ENCODE measurements at regions not wholly inside any gene's neighbourhood (a gene's known extent, or its start where the extent isn't known, plus 50 kb on each side); places are given as distances from the start of the nearest gene placed in this dataset.

DNA sequence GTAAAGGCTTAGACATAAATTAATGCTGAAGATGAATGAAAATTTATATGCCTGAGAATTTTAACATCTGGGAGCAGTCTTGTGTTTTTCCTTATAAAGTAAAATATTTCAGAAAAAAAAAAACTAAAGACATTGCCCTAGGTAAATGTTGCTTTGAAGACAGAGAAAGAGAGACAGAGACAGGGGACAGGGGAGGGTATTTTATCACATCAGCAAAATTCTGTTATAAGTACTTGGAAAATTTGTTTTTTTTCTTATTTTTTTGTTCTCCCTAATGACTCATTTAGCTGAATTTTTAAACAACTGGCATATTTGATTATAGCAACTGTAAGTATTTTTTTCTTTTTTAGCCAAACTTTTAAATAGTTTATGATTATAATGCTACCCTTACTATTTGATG, 1540.6 kb upstream of the GBE1 start:
- no peak for DNase-seq (ENCODE audit: low read depth in 2 of 2)

- DNase-seq (ENCODE audit: low read depth in 2 of 2) = no peak
Observed at GRCh38 chr3:83317605-83318004, 1556.2 kb upstream of the GBE1 start.

GRCh38 chr3:83320726-83321125, 1559.3 kb upstream of the GBE1 start:
- no peak for DNase-seq (ENCODE audit: low read depth in 2 of 2)

GRCh38 chr3:83321457-83321856, 1560.0 kb upstream of the GBE1 start:
- no peak for DNase-seq (ENCODE audit: low read depth in 2 of 2)

DNA sequence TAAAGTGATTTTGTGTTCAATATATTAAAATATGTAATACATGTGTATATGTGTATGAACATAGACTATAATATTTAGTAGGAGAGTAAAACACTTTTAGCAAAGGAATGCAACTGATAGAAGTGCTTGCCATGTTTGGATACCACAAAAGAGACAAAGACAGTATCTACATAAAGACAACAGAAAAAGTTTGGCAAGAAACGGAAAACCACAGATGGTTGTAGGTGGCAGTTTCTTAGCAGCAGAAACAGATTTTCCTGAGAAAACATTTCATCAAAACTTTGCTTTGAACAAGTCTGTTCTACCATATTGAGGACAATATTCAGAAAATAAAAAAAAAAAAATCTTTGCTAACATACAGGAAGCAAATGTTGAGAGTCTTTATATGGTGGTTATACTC, 1560.4 kb upstream of the GBE1 start:
- DNase-seq (ENCODE audit: low read depth in 2 of 2) = no peak

DNA sequence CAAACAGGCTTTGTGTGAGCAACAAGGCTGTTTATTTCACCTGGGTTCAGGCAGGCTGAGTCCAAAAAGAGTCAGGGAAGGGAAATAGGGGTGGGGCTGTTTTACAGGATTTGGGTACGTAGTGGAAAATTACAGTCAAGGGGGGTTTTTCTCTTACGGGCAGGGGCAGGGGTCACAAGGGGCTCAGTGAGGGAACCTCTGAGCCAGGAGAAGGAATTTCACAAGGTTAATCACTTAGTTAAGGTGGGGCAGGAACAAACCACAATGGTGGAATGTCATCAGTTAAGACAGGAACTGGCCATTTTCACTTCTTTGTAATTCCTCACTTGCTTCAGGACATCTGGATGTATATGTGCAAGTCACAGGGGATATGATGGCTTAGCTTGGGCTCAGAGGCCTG, 1592.8 kb upstream of the GBE1 start:
- DNase-seq (ENCODE audit: low read depth in 2 of 2) = no peak

GRCh38 chr3:83393276-83393675, 1565.5 kb upstream of the CADM2 start:
- DNase-seq (ENCODE audit: low read depth in 2 of 2) = no peak

DNA sequence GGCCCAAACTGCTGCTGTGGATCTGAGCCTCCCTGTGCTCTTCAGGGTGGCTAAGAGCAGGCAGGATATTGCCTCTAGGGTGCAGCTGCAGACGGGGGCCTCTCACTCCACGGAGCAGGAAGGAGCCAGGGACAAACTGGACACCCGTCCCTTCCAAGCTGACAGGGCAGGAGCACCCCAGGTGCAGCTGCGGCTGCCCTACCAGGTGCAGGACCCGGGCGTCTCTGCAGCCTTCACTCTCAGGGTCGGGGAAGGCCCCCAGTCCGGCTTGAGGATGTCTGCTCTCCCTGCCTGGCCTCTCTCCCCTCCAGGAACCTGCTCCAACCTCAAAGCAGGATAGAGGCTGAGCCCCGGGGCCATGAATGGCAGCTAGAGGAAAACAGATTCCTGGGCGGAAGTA, 1554.9 kb upstream of the CADM2 start:
- DNase-seq (ENCODE audit: low read depth in 2 of 2) = no peak

DNA sequence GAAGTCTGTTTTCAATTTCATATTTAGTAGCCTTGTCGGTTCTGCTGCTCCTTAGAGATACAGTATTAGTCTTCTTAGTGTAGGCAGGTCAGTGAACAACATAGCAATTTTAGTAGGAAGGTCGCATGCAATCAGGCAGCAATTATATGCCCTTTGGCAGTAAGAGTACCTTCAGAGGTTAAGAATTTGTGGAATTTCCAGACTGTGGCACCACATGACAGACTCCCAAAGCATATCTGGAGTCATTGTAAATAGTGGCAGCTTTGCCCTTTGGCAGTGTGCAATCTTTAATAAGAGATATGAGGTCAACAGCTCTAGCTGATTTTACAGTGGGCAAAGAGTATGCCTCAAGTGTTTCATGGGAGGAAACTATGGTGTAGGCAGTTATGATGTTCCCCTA, 1532.5 kb upstream of the CADM2 start:
- DNase-seq (ENCODE audit: low read depth in 2 of 2) = no peak

DNA sequence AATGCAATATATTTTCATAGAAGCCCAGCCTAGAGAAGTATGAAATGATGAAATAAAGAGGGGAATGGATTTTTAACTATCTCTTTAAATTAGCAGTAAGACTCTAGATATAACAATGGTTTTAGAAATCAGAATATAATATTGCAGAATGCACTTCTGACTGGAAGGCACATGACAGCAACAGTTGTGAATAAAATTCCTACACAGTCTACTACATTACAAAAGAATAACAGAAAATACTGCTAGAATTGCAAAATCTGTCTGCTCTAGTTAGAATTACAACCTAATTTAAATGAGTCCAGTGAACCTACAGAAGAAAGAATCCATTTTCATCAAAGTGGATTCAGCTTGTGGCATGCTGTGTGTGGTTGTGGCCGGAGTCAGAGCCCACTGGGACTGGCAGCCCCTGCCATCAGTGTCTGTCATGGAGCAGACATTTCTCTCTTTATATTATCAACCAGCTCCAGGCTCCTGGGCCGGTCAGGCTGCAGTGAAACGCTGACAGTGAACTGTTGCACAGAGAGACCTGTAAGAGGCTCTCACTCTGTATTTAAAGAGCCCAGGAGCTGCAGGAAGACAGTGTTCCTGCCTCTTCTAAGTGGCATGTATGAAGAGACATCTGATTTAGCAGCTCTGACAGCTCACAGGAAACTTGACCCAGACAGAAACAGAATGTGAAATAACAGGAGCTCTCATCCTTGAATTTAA, 1523.8 kb upstream of the CADM2 start:
- DNase-seq (ENCODE audit: low read depth in 2 of 2) = no peak

- DNase-seq (ENCODE audit: low read depth in 2 of 2) = no peak
Observed at GRCh38 chr3:83438188-83438587, 1520.6 kb upstream of the CADM2 start.

- DNase-seq (ENCODE audit: low read depth in 2 of 2) = no peak
Observed at GRCh38 chr3:83453056-83453455, 1505.7 kb upstream of the CADM2 start.

GRCh38 chr3:83454353-83454752, 1504.4 kb upstream of the CADM2 start:
- DNase-seq (ENCODE audit: low read depth in 2 of 2) = no peak

DNA sequence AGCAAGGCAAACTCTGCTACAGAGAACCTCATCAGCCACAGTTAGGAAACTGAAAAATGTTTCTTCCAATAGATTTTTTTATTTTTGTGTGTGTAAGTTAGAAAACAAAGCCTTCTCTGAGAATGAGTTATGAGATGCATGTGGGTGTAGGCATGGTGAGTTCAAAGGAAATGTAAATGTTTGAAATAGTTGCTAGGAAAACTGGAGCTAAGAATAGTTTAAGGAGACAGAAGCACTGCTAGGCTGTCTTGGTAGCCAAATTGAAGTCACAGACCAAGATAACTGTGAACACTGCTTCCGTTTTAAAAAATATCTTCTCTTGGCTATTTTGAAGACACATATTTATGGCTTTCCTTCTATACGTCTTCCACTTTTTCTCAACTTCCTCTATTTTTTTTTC, 1501.2 kb upstream of the CADM2 start:
- no peak for DNase-seq (ENCODE audit: low read depth in 2 of 2)

DNA sequence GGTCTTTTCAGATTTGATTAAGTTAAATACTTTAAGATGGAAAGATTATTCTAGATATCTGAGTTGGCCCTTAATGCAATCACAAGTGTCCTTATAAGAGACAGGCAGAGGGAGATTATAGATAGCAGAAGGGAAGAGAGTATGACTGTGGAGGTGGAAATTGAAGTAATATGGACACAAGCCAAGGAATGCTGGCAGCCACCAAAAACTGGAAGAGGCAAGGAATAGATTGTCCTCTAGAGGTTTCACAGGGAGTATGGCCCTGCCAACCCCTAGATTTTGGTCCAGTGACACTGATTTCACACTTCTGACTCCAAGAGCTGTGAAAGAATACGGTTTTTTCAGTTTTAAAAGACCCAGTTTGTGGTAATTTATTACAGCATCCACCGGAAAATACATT, 1498.7 kb upstream of the CADM2 start:
- DNase-seq (ENCODE audit: low read depth in 2 of 2) = no peak

- no peak for DNase-seq (ENCODE audit: low read depth in 2 of 2)
Observed at GRCh38 chr3:83461411-83461810, 1497.4 kb upstream of the CADM2 start.

GRCh38 chr3:83477563-83477962, 1481.2 kb upstream of the CADM2 start:
- no peak for DNase-seq (ENCODE audit: low read depth in 2 of 2)

DNA sequence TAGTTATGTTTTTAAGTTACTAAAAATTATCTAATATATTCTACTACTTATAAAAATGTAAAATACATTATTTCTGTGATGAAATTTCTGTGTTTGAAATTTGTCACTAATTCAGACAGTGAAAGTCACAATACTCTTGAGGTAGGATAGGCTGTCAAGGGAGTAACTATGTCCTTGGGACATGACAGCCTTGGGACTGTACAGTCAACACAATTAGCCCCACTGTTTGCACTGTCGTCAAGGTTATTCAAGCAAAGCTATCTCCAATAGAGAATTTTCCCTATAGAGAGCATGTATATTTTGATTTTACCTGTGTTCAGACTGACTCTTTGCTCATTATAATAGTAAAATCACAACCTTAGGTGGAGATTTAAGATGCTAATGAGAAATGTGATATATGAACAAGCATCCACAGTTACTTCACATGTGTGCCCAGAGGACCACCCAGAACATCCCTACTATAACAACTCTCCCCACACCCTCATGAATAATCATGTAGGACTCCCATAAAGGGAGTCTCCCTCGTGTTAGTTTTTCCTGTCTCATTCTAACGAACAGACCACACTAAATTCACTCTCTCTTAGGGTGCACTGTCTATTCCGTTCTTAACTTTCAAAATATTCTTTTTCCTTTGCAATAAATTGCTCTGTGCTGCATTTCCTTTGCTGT, 1476.3 kb upstream of the CADM2 start:
- DNase-seq (ENCODE audit: low read depth in 2 of 2) = no peak

GRCh38 chr3:83496462-83496861, 1462.3 kb upstream of the CADM2 start:
- DNase-seq (ENCODE audit: low read depth in 2 of 2) = no peak

GRCh38 chr3:83498361-83499016, 1460.3 kb upstream of the CADM2 start:
- DNase-seq (ENCODE audit: low read depth in 2 of 2) = no peak

DNA sequence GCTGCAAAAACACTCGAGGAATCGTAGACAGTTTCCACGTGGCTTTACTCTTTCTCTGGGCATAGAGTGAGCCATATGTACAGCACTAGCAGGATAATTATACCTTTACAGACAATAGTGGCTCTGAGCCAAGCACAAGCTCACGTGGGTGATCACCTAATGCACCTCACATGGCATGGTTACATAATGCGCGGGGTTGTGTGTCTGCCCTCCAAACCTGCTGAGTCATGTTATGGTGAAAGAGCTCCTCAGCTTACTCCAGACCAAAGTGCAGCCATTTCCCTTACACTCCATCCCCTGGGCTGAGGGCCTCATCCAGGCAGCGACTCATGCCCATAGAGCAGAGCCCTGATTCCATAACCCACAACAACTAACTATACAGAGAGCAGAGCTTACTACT, 1458.4 kb upstream of the CADM2 start:
- no peak for DNase-seq (ENCODE audit: low read depth in 2 of 2)

GRCh38 chr3:83500931-83501330, 1457.9 kb upstream of the CADM2 start:
- DNase-seq (ENCODE audit: low read depth in 2 of 2) = no peak

DNA sequence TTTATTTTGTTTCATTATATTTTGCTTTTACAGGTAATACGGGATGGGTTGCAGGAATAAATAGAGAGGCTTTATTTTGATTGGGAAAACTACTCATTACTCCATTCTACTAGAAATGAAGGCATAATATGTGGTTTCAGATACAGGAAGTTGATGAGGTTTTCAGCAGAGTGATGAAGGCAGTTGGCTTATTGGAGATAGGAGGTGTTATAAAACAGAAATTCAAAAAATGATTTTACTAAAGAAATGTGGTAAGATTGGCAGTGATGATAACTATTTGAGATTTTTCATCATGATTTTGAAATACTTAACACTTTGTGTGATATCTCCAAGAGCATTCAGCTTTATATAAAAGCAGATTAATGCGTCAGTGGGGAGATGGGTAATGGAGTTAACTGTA, 1445.7 kb upstream of the CADM2 start:
- DNase-seq (ENCODE audit: low read depth in 2 of 2) = no peak
